Suprapubic skin (tissue), 4 donors: ENCODE measurements at regions not wholly inside any gene's neighbourhood (a gene's known extent, or its start where the extent isn't known, plus 50 kb on each side); places are given as distances from the start of the nearest gene placed in this dataset.
"Not testable (repeated sequence)": the region's sequence is repeated elsewhere in the genome, so short reads cannot be mapped to it uniquely, and the experiment has no call there.

Source experiments
- DNase-seq, 2 donors: peaks; one replicate each; pipeline ENCODE4 v3.0.0-alpha.2; 2019; ENCODE audit warnings: low spot score in 2 of 2
- H3K27ac ChIP-seq: fragments of 200-600 bp; sonication (generic); one replicate; pipeline ENCODE4 v1.5.1; 2019
- H3K27me3 ChIP-seq: fragments of 200-600 bp; sonication (generic); one replicate; pipeline ENCODE4 v1.5.1; 2019
- H3K36me3 ChIP-seq: fragments of 200-600 bp; sonication (generic); one replicate; pipeline ENCODE4 v1.5.1; 2019
- H3K4me1 ChIP-seq: fragments of 200-600 bp; sonication (generic); one replicate; pipeline ENCODE4 v1.5.1; 2019
- H3K4me3 ChIP-seq: fragments of 200-600 bp; sonication (generic); one replicate; pipeline ENCODE4 v1.5.1; 2019; ENCODE audit warnings: mild to moderate bottlenecking
- H3K9me3 ChIP-seq: fragments of 200-600 bp; sonication (generic); one replicate; pipeline ENCODE4 v1.5.1; 2019
- CTCF ChIP-seq, 2 donors: fragments of 200-600 bp in 1 of 2; fragments of 450-650 bp in 1 of 2; sonication (generic) in 1 of 2; IDR thresholded peaks; one replicate each; pipeline ENCODE4 v1.5.1; 2016 to 2019; ENCODE audit warnings: antibody characterized with exemption in 2 of 2, mild to moderate bottlenecking in 1 of 2, moderate library complexity in 1 of 2
- EP300 ChIP-seq: sonication (generic); formaldehyde crosslinking; IDR thresholded peaks from one replicate; pipeline ENCODE4 v1.6.1; 2017; ENCODE audit warnings: antibody characterized with exemption
- POLR2A ChIP-seq, 2 donors: fragments of 450-650 bp; IDR thresholded peaks; one replicate each; pipeline ENCODE4 v1.6.1; 2017; ENCODE audit warnings: antibody characterized with exemption in 2 of 2, mild to moderate bottlenecking in 2 of 2, moderate library complexity in 2 of 2
- POLR2AphosphoS5 ChIP-seq, 3 donors: sonication (generic); formaldehyde crosslinking; IDR thresholded peaks; one replicate each; pipeline ENCODE4 v1.6.1; 2017; ENCODE audit warnings: antibody characterized with exemption in 3 of 3
- WGBS: methylation state at CpG from one replicate; pipeline ENCODE4 v1.1.5; 2018; 5-methylcytosine and 5-hydroxymethylcytosine counted together

GRCh38 chr9:42388846-42389245 is 205.4 kb downstream of the SPATA31A6 start:
- DNase-seq = no peak

GRCh38 chr9:42392773-42393455 is 209.5 kb downstream of the SPATA31A6 start:
- H3K27ac ChIP-seq, H3K9me3 ChIP-seq, DNase-seq, H3K36me3 ChIP-seq, H3K4me3 ChIP-seq, H3K27me3 ChIP-seq, H3K4me1 ChIP-seq: not testable (repeated sequence)
- 93% methylated on average over 5 of the region's 5 CpGs for WGBS

More at GRCh38 chr9:42388846-42389245, 205.4 kb downstream of the SPATA31A6 start:
- no peaks in the 10 kb centered on the region for H3K36me3 ChIP-seq
- no peaks in the 10 kb centered on the region for H3K27me3 ChIP-seq
- no peaks in the 10 kb centered on the region for H3K9me3 ChIP-seq
- TF ChIP-seq POLR2AphosphoS5 (IDR thresholded peaks at IDR 0.05) (no peak), EP300 (no peak), POLR2A (IDR thresholded peaks at IDR 0.05) (no peak), CTCF (IDR thresholded peaks at IDR 0.05) (no peak)
- H3K4me3 ChIP-seq = no peak overlapping the region
- H3K4me1 ChIP-seq = no peaks in the 10 kb centered on the region
- WGBS = 77% methylated on average over 6 of the region's 6 CpGs
- H3K27ac ChIP-seq = no peak overlapping the region

- no peaks in the 10 kb centered on the region for H3K36me3 ChIP-seq
- H3K27ac ChIP-seq = no peak overlapping the region
- no peaks in the 10 kb centered on the region for H3K9me3 ChIP-seq
- H3K4me1 ChIP-seq = no peaks in the 10 kb centered on the region
- WGBS = 89% methylated on average over 2 of the region's 2 CpGs
- no peak for DNase-seq
- H3K27me3 ChIP-seq = no peaks in the 10 kb centered on the region
- TF ChIP-seq POLR2AphosphoS5 (IDR thresholded peaks at IDR 0.05) (no peak), EP300 (no peak), CTCF (IDR thresholded peaks at IDR 0.05) (no peak), POLR2A (IDR thresholded peaks at IDR 0.05) (no peak)
- no peak overlapping the region for H3K4me3 ChIP-seq
Measured at GRCh38 chr9:42396318-42396717, 212.9 kb downstream of the SPATA31A6 start.

- not testable (repeated sequence) for H3K27me3 ChIP-seq, H3K27ac ChIP-seq, H3K36me3 ChIP-seq, DNase-seq, H3K4me3 ChIP-seq, H3K4me1 ChIP-seq, H3K9me3 ChIP-seq
- 91% methylated on average over 7 of the region's 7 CpGs for WGBS
Measured at GRCh38 chr9:42397336-42397735, 213.9 kb downstream of the SPATA31A6 start.

- H3K27me3 ChIP-seq, DNase-seq, H3K36me3 ChIP-seq, H3K27ac ChIP-seq, H3K9me3 ChIP-seq, H3K4me1 ChIP-seq, H3K4me3 ChIP-seq: not testable (repeated sequence)
- 84% methylated on average over 2 of the region's 2 CpGs for WGBS
Measured at GRCh38 chr9:42402919-42403318, 219.5 kb downstream of the SPATA31A6 start.

- H3K27me3 ChIP-seq, H3K36me3 ChIP-seq, H3K4me3 ChIP-seq, H3K27ac ChIP-seq, DNase-seq, H3K9me3 ChIP-seq, H3K4me1 ChIP-seq: not testable (repeated sequence)
- no CpG with 5 or more reads among the region's 1 CpG for WGBS
Measured at GRCh38 chr9:42409581-42409980, 226.1 kb downstream of the SPATA31A6 start.

- H3K4me1 ChIP-seq = not testable (repeated sequence)
Measured at GRCh38 chr9:42412354-42412753, 228.9 kb downstream of the SPATA31A6 start.

GRCh38 chr9:42414865-42415264 is 231.4 kb downstream of the SPATA31A6 start:
- H3K27ac ChIP-seq, H3K4me3 ChIP-seq, H3K9me3 ChIP-seq, H3K4me1 ChIP-seq, DNase-seq, H3K27me3 ChIP-seq, H3K36me3 ChIP-seq: not testable (repeated sequence)
- no CpG with 5 or more reads among the region's 1 CpG for WGBS

More at GRCh38 chr9:42412354-42412753, 228.9 kb downstream of the SPATA31A6 start:
- not testable (repeated sequence) for H3K27me3 ChIP-seq, H3K4me3 ChIP-seq, DNase-seq, H3K9me3 ChIP-seq, H3K36me3 ChIP-seq, H3K27ac ChIP-seq
- WGBS = 77% methylated on average over 1 of the region's 1 CpG

- DNase-seq, H3K27me3 ChIP-seq, H3K9me3 ChIP-seq, H3K4me3 ChIP-seq, H3K27ac ChIP-seq, H3K36me3 ChIP-seq, H3K4me1 ChIP-seq: not testable (repeated sequence)
- no CpG with 5 or more reads among the region's 8 CpGs for whole genome bisulfite sequencing
Measured at GRCh38 chr9:42419652-42420051, 236.2 kb downstream of the SPATA31A6 start.

- not testable (repeated sequence) for H3K36me3 ChIP-seq, H3K4me3 ChIP-seq, DNase-seq, H3K9me3 ChIP-seq, H3K27me3 ChIP-seq, H3K27ac ChIP-seq, H3K4me1 ChIP-seq
- 73% methylated on average over 2 of the region's 2 CpGs for WGBS
Measured at GRCh38 chr9:42420324-42420723, 236.9 kb downstream of the SPATA31A6 start.

GRCh38 chr9:42421630-42422029 is 238.2 kb downstream of the SPATA31A6 start:
- H3K36me3 ChIP-seq, H3K4me3 ChIP-seq, H3K27ac ChIP-seq, DNase-seq, H3K27me3 ChIP-seq, H3K4me1 ChIP-seq, H3K9me3 ChIP-seq: not testable (repeated sequence)
- WGBS = 60% methylated on average over 8 of the region's 8 CpGs
